HG03342 (cell line): ENCODE measurements at regions not wholly inside any gene's neighbourhood (a gene's known extent, or its start where the extent isn't known, plus 50 kb on each side); places are given as distances from the start of the nearest gene placed in this dataset.
"Not testable (repeated sequence)": the region's sequence is repeated elsewhere in the genome, so short reads cannot be mapped to it uniquely, and the experiment has no call there.

Experiments
- ATAC-seq: cut with Tn5 transposase; IDR thresholded peaks from one replicate; pipeline ENCODE4 v1.9.1; 2021; ENCODE audit warnings: mild to moderate bottlenecking, moderate library complexity; ENCODE audit not compliant: unreplicated experiment

- ATAC-seq = not testable (repeated sequence)
Measured at GRCh38 chr7:76736724-76737123, 109.6 kb upstream of the POMZP3 start.

DNA sequence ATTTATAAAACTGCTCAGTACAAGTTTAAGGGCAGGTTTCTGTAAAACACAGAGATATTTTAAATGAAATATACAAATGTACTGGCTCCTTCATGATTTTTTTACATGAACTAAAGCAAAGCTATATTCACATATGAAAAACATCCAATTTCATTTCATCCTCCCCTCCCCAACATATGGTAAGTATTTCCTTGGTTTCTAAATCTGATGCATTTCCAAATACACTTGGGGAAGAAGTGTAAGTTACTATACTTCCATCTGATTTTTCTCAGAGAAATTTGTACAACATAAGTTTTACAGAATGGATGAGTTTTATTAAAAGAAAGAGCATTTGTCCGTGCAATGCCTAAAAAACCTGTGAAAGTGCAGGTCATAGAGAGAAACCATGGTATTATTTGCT, 109.0 kb upstream of the POMZP3 start:
- ATAC-seq = not testable (repeated sequence)

GRCh38 chr7:76735668-76736067, 108.6 kb upstream of the POMZP3 start:
- ATAC-seq = not testable (repeated sequence)

DNA sequence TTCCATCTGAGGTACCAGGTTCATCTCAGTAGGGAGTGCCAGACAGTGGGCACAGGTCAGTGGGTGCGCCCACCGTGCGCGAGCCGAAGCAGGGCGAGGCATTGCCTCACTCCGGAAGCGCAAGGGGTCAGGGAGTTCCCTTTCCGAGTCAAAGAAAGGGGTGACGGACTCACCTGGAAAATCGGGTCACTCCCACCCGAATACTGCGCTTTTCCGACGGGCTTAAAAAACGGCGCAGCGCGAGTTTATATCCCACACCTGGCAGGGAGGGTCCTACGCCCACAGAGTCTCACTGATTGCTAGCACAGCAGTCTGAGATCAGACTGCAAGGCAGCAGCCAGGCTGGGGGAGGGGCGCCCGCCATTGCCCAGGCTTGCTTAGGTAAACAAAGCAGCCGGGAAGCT, 101.5 kb upstream of the POMZP3 start:
- ATAC-seq = not testable (repeated sequence)

DNA sequence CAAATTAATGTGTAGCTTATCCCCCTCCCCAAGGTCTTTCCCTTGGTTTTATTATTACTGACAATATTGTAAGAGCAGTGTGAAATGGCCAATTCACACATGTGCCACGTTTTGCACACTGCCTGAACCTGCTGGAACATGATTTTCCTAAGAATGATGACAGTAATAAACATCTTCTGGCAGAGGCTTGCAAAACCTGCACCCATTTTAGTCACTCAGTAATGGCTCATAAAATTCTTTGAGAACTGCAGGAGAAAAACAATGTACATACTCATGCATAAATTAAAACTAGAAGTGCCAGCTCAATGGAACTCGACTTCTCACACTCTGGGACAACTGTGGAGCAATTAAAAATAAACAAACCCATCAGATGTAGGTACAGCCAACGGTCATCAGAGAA, 96.8 kb upstream of the POMZP3 start:
- ATAC-seq = not testable (repeated sequence)

DNA sequence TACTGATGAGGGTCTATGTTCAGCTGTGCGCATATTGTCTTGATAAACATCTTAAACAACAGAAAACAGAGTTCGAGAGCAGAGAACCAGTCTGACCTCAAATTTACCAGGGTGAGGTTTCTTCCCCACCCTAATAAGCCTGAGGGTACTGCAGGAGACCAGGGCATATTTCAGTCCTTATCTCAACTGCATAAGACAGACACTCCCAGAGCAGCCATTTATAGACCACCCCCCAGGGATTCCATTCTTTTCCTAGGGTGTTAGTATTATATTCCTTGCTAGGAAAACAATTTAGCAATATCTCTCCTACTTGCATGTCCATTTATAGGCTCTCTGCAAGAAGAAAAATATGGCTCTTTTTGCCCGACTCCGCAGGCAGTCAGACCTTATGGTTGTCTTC, 89.5 kb upstream of the POMZP3 start:
- ATAC-seq = not testable (repeated sequence)

- not testable (repeated sequence) for ATAC-seq
Measured at GRCh38 chr7:76712926-76713325, 85.8 kb upstream of the POMZP3 start.

DNA sequence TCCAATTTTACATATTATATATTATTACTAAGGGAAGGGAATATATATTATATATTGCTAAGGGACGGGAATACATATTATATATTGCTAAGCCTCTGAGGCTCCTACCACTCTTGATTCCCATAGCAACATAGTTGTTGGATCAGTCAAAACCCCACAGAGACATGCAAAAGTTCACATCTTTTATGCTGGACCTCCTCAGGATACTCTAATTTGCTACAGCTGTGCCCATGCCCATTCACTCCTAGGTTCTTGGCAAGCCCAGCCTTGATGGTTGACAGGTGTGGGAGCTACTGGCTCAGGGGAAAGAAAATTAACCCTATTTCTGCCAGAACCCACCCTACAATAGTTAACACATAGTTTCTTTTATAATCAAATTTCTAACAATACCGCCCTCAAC, 84.6 kb upstream of the POMZP3 start:
- ATAC-seq = not testable (repeated sequence)

DNA sequence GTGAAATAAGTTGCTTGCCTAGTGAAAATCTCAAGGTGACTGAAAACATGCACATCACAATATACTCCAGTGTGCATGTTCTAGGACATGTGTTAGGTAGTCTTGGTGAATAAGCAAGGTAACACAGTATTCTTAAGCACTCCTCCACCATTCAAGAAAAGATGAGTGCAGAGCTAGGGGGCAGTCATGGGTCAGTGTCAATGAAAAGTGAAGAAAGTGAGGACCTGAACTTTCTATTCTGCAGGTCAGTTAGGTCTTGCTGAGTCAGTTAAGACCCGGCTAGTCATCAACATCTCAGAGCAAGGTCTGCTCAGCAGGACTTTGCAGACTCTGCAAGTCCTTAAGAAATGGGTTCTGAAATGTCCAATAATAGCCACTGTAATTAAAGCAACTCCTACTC, 82.6 kb upstream of the POMZP3 start:
- not testable (repeated sequence) for ATAC-seq

DNA sequence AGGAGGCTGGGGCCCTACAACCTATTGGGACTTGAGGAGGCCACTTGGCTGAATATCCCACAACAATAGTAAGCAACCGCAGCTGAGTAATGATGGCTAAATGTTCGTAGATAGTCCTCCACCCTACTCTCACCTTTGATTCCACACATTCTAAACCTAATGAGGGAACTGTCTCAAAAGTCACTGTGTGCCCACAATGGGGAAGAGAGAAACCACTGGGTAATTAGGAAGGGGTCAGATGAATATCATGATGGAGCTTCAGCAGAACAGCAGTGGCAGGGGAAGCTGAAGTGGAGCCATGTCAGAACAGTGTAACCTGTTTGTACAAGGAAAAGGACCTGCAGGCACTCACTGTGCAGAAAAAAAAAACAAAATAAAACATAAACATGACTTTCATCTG, 81.4 kb upstream of the POMZP3 start:
- ATAC-seq = not testable (repeated sequence)

GRCh38 chr7:76703815-76704214, 76.7 kb upstream of the POMZP3 start:
- ATAC-seq = not testable (repeated sequence)

DNA sequence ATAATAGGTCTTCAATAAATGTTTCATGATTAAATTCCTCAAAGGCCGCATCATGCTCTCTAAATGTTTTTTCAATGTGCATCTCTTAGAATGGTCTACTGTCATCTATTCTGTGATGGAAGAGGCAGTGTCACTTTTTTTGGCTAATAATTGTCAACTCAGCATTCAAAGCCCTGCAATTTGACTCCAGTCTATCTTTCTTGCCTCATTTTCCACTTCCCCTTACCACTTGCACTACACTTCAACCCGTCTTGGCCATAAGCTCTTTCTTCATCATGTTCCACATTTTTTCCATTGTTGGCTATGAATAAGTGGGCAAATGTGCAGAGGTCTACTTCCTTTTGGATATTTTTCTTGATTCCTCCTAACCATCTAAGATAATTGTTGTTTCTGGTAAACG, 59.2 kb upstream of the POMZP3 start:
- not testable (repeated sequence) for ATAC-seq

GRCh38 chr7:76684737-76685136, 57.7 kb upstream of the POMZP3 start:
- not testable (repeated sequence) for ATAC-seq

GRCh38 chr7:76683631-76684030, 56.6 kb upstream of the POMZP3 start:
- ATAC-seq = not testable (repeated sequence)

DNA sequence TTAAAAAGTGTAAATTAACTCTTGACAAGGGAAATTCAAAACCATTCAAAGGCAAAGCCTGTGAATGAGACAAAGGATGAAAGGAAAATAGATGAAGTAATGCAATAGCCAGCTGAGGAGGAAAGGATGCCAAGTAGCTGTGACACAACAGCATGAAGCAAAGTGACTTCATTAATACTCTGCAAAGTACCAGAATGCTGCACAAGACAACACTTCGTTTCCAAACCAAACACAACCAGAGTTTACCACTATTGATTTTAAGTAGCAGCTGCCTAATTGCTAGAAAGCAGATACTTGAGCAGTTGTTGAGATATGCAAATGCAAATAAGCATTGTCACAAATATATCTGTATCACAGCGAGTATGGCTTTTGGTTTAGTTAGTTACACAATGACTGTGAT, 54.7 kb upstream of the POMZP3 start:
- ATAC-seq = not testable (repeated sequence)

DNA sequence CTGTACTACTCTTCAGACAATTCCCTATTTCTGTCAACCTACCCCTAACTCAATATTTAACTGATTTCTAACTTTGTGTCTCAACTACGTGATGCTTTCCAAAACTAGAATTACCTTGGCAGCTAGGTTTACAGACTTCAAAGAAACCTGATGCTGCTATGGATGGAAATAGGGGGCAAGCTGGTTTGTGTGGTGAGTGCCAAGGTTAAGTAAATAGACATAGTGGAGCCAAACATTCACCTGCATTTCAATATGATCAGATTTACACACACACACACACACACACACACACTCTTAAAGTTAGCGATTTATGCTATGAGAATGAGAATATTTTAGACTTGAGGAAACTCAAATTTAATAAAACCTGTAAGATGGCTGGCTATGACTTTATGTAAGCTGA, 52.1 kb upstream of the POMZP3 start:
- ATAC-seq = not testable (repeated sequence)

DNA sequence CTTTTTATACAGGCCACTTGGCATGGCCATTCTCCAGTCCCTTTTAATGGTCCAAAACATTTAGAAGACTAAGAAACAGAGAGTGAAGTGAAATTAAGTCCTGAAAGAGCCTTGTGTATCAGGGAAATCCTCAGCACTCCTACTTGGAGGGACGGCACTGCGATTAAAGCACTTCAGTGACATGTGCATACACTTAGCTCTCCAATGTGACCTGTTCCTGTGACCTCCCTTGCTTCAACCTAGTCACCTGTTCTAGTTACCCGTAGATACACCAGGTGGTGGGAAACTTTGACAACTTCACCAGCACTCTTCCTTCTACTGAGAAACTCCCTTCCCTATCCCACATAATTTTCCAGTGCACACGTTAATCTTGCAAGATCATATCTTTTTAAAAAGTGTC, 51.4 kb upstream of the POMZP3 start:
- ATAC-seq = not testable (repeated sequence)

GRCh38 chr7:76676890-76677289, 49.8 kb upstream of the POMZP3 start:
- ATAC-seq = not testable (repeated sequence)
